Upper lobe of left lung (tissue), 4 donors: ENCODE measurements at regions not wholly inside any gene's neighbourhood (a gene's known extent, or its start where the extent isn't known, plus 50 kb on each side); places are given as distances from the start of the nearest gene placed in this dataset.

Experiments used
- CTCF ChIP-seq, 6 experiments: fragments of 450-650 bp in 4 of 6; fragments of 200-600 bp in 2 of 6; sonication (generic) in 2 of 6; IDR thresholded peaks; one replicate each; pipeline ENCODE4 v1.5.1; 2016 to 2019; ENCODE audit warnings: antibody characterized with exemption in 6 of 6
- EP300 ChIP-seq, 4 donors: sonication (generic); formaldehyde crosslinking; IDR thresholded peaks; one replicate each; pipeline ENCODE4 v1.5.1; 2017; ENCODE audit warnings: antibody characterized with exemption in 4 of 4, control low read depth in 2 of 4
- POLR2A ChIP-seq, 4 donors: fragments of 450-650 bp; IDR thresholded peaks; one replicate each; pipeline ENCODE4 v1.5.1; 2016 to 2017; ENCODE audit warnings: antibody characterized with exemption in 4 of 4, mild to moderate bottlenecking in 2 of 4
- POLR2AphosphoS5 ChIP-seq, 2 donors: sonication (generic); formaldehyde crosslinking; IDR thresholded peaks; one replicate each; pipeline ENCODE4 v1.5.1; 2017; ENCODE audit warnings: antibody characterized with exemption in 2 of 2

- TF ChIP-seq CTCF (IDR thresholded peaks at IDR 0.05) (no peak), POLR2AphosphoS5 (IDR thresholded peaks at IDR 0.05) (no peak), POLR2A (IDR thresholded peaks at IDR 0.05) (no peak), EP300 (IDR thresholded peaks at IDR 0.05) (no peak)
Observed at GRCh38 chr1:90362163-90362562, 354.9 kb downstream of the BARHL2 start.
